ENCODE measurements at regions not wholly inside any gene's neighbourhood (a gene's known extent, or its start where the extent isn't known, plus 50 kb on each side); places are given as distances from the start of the nearest gene placed in this dataset.

- CTCF ChIA-PET, result no interaction called here
Measured at GRCh38 chr11:97948793-97949192, 1072.0 kb upstream of the CNTN5 start.

GRCh38 chr11:97955595-97955994 is 1065.2 kb upstream of the CNTN5 start:
- no peak for TF ChIP-seq ZNF274 (IDR thresholded peaks at IDR 0.05; ENCODE audit: insufficient read depth, insufficient read length)
- no peak for TF ChIP-seq PAX5 (IDR thresholded peaks at IDR 0.05; ENCODE audit: borderline replicate concordance, low read depth, low read length)
- TF ChIP-seq RFX5 (IDR thresholded peaks at IDR 0.05; ENCODE audit: low read depth, low read length), result no peak
- no peak for TF ChIP-seq NFYA (IDR thresholded peaks at IDR 0.05; ENCODE audit: borderline replicate concordance, low read depth, low read length)
- TF ChIP-seq FOS (IDR thresholded peaks at IDR 0.05; ENCODE audit: borderline replicate concordance, extremely low read depth, insufficient read length), result no peak
- TF ChIP-seq MTA2 (IDR thresholded peaks at IDR 0.05; ENCODE audit: low read depth), result no peak
- no peak for TF ChIP-seq NKRF (conservative IDR thresholded peaks at IDR 0.05)
- TF ChIP-seq CBX3 (IDR thresholded peaks at IDR 0.05; ENCODE audit: borderline replicate concordance, low read depth), result no peak
- TF ChIP-seq LARP7 (IDR thresholded peaks at IDR 0.05), result no peak
- no peak for TF ChIP-seq PRDM15 (CRISPR knock-in tag; IDR thresholded peaks at IDR 0.05)
- no peak for TF ChIP-seq MYC (IDR thresholded peaks at IDR 0.05; ENCODE audit: insufficient read depth, insufficient read length, insufficient replicate concordance, low read length, severe bottlenecking)
- no peak for TF ChIP-seq HDAC2 (IDR thresholded peaks at IDR 0.05)
- no peak for TF ChIP-seq ZNF622 (IDR thresholded peaks at IDR 0.05)
- ChIA-PET CTCF (no interaction called here), RAD21 (ENCODE audit: unreplicated experiment) (no interaction called here), POLR2A (no interaction called here), SMC1A (ENCODE audit: uncharacterized antibody, unreplicated experiment) (no interaction called here)
- intact Hi-C loops (cut with micrococcal nuclease; ENCODE audit: unreplicated experiment) (no loop called here), in situ Hi-C loops (cut with MboI) (no loop called here)
- no peak overlapping the region for H3K4me2 ChIP-seq (ENCODE audit: control insufficient read depth, insufficient read depth)
- no peaks in the 10 kb centered on the region for H3K79me2 ChIP-seq (ENCODE audit: control insufficient read depth, insufficient read depth, low read length)
- FAIRE-seq (no peak), DNase-seq (ENCODE audit: low read depth, low spot score) (no peak), ATAC-seq (no peak)
- H3K4me3 ChIP-seq, result no peak overlapping the region
- no peaks in the 10 kb centered on the region for H3K36me3 ChIP-seq (ENCODE audit: control insufficient read depth in 2 of 2, insufficient read depth in 2 of 2, low read length in 1 of 2)
- H3K27ac ChIP-seq (ENCODE audit: control insufficient read depth, insufficient read depth), result no peak overlapping the region
- H3K27me3 ChIP-seq (replicated peaks in 1 of 2; ENCODE audit: control insufficient read depth in 2 of 2, insufficient read depth in 2 of 2, low read length in 1 of 2), result no peaks in the 10 kb centered on the region
- H3K9ac ChIP-seq (ENCODE audit: control insufficient read depth, insufficient read depth, low read length), result no peak overlapping the region
- WGBS (ENCODE audit: insufficient coverage, insufficient replicate concordance, low lambda C conversion rate, missing lambda C conversion rate), result 0% methylated on average over 2 of the region's 2 CpGs
- no peaks in the 10 kb centered on the region for H3K4me1 ChIP-seq (ENCODE audit: control insufficient read depth, insufficient read depth, low read length)
- H2AFZ ChIP-seq (ENCODE audit: control insufficient read depth, low read depth, low read length), result no peak overlapping the region
- no TSS peak for BruUV-seq (replicated peaks)
- H3K9me3 ChIP-seq (replicated peaks; ENCODE audit: control insufficient read depth, insufficient read depth, low read length), result no peaks in the 10 kb centered on the region
- no peaks in the 10 kb centered on the region for H4K20me1 ChIP-seq (ENCODE audit: control insufficient read depth, insufficient read depth)

More at GRCh38 chr11:97948793-97949192, 1072.0 kb upstream of the CNTN5 start:
- Histone ChIP-seq H3K27ac (ENCODE audit: control insufficient read depth, insufficient read depth) (no peak overlapping the region), H3K79me2 (ENCODE audit: control insufficient read depth, insufficient read depth, low read length) (no peaks in the 10 kb centered on the region), H3K27me3 (replicated peaks in 1 of 2; ENCODE audit: control insufficient read depth in 2 of 2, insufficient read depth in 2 of 2, low read length in 1 of 2) (no peaks in the 10 kb centered on the region), H3K4me1 (ENCODE audit: control insufficient read depth, insufficient read depth, low read length) (no peaks in the 10 kb centered on the region), H3K4me2 (ENCODE audit: control insufficient read depth, insufficient read depth) (no peak overlapping the region), H3K9ac (ENCODE audit: control insufficient read depth, insufficient read depth, low read length) (no peak overlapping the region), H3K36me3 (ENCODE audit: control insufficient read depth in 2 of 2, insufficient read depth in 2 of 2, low read length in 1 of 2) (no peaks in the 10 kb centered on the region), H2AFZ (ENCODE audit: control insufficient read depth, low read depth, low read length) (no peak overlapping the region), H4K20me1 (ENCODE audit: control insufficient read depth, insufficient read depth) (no peaks in the 10 kb centered on the region), H3K9me3 (replicated peaks; ENCODE audit: control insufficient read depth, insufficient read depth, low read length) (no peaks in the 10 kb centered on the region), H3K4me3 (no peak overlapping the region)
- ChIA-PET RAD21 (ENCODE audit: unreplicated experiment) (no interaction called here), SMC1A (ENCODE audit: uncharacterized antibody, unreplicated experiment) (no interaction called here), POLR2A (no interaction called here)
- in situ Hi-C loops (cut with MboI) (no loop called here), intact Hi-C loops (cut with micrococcal nuclease; ENCODE audit: unreplicated experiment) (no loop called here)
- TF ChIP-seq NR2F1 (conservative IDR thresholded peaks at IDR 0.05), result no peak
- TF ChIP-seq FOXK2 (IDR thresholded peaks at IDR 0.05), result no peak
- no TSS peak for BruUV-seq (replicated peaks)
- no peak for FAIRE-seq
- ATAC-seq, result no peak
- DNase-seq (ENCODE audit: low read depth, low spot score), result no peak
- 41% methylated on average over 1 of the region's 1 CpG for WGBS (ENCODE audit: insufficient coverage, insufficient replicate concordance, low lambda C conversion rate, missing lambda C conversion rate)

All from GM12878 (cell line).